Activated CD8-positive, alpha-beta memory T cell treated with anti-CD3 and anti-CD28 coated beads, Interleukin-2, amount 50 U/mL, for 48 hours (primary cell): ENCODE measurements at regions not wholly inside any gene's neighbourhood (a gene's known extent, or its start where the extent isn't known, plus 50 kb on each side); places are given as distances from the start of the nearest gene placed in this dataset.
"Not testable (repeated sequence)": the region's sequence is repeated elsewhere in the genome, so short reads cannot be mapped to it uniquely, and the experiment has no call there.

ENCODE experiments used
- DNase-seq: peaks from one replicate; pipeline ENCODE4 v3.0.0-alpha.2; 2020

- no peak for DNase-seq
Observed at GRCh38 chr3:153624310-153625030, 462.4 kb downstream of the RAP2B start.

- no peak for DNase-seq
Observed at GRCh38 chr3:153625506-153625905, 463.5 kb downstream of the RAP2B start.

GRCh38 chr3:153626158-153626557, 464.1 kb downstream of the RAP2B start:
- no peak for DNase-seq

DNA sequence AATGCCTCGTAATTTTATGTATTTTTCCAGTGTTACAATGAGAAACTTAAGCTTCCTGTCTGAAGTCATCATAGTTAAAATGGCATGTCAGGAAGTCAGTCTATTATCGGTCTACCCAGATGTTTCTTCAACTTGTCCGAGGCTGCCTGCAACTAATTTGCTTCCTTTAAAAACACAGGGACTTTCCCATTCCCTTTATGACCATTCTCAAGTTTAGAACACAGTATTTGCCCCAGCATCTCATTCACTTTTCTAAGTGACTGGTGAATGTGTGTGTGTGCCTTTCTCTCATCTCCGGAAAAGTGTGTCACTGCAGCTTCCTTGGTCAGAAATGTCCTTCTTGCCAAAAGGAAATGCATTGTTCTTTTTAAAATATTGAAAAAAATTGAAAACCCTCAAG, 466.6 kb downstream of the RAP2B start:
- DNase-seq: no peak

DNA sequence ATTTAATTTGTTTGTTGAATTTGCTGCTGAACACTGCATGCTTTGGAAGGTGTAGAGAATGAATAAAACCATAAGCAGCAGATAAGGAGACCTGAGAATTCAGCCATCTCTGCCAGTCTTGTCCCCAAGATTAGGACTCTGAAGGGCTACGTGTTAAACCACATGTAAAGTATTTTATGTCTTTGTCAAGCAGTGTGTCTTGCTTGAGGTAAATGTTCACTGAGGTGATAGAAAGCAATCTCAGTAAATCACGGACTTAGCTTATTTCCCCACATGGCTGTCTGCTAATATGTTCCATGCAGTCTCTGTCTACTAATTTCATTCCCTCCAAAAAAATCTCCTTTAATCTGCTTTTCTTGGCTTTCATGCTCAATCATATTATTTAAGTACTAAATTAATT, 467.1 kb downstream of the RAP2B start:
- DNase-seq: no peak

DNA sequence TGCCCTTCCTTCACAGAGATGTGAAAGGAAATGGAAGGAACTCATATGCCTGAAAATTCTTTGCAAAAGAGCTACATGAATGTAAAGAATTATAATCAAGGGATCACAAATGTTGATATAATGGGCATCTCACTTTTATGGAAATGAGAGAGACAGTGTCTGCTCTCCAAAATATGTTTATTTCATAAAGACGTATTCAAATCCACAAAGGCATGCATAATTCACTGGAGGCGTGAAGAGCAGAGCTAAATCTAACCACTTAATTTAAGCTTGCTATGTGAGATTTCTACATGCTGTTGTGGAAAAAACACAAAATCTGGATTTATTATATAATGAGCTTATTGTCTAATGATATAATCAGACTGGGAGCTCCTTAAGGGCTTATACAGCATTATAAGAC, 469.1 kb downstream of the RAP2B start:
- DNase-seq: no peak

GRCh38 chr3:153631664-153632063, 469.6 kb downstream of the RAP2B start:
- DNase-seq: no peak

DNA sequence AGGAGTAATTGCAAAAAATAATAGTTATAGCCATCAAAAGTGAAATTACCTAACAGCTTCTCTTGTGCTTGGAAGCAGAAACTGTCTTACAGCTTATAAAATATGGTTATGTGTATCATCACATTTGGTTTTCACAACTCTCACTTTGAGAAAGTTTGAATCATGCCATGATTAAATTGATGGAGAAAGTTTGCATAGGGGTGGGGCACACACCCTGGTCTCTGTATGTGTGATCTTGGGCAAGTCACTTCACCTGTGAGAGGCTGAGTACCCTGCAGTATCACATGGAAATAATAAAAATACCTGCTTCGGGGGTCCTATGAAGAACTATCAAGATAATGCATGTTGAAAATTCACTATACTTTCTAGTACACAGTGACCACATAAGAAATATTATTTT, 471.4 kb downstream of the RAP2B start:
- DNase-seq: no peak

GRCh38 chr3:153634683-153635082, 472.7 kb downstream of the RAP2B start:
- no peak for DNase-seq

DNA sequence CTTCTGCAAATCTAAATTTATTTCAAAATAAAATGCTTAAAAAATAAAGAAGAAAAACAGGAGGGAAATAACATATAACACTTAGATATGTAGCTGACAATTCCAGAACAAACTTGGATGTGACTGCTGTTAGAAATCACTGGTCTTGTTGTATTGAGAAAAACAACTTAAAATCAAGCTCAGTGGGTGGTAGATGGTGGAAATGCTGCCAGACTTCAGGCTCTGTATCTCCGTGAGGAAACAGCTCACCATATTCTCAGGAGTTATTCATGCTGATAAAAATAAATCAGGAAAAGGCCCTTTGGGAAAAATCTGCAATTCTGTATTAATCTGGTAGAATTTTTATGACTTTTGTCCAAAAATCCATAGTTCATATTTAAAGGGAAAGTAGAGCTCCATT, 477.6 kb downstream of the RAP2B start:
- DNase-seq: no peak

DNA sequence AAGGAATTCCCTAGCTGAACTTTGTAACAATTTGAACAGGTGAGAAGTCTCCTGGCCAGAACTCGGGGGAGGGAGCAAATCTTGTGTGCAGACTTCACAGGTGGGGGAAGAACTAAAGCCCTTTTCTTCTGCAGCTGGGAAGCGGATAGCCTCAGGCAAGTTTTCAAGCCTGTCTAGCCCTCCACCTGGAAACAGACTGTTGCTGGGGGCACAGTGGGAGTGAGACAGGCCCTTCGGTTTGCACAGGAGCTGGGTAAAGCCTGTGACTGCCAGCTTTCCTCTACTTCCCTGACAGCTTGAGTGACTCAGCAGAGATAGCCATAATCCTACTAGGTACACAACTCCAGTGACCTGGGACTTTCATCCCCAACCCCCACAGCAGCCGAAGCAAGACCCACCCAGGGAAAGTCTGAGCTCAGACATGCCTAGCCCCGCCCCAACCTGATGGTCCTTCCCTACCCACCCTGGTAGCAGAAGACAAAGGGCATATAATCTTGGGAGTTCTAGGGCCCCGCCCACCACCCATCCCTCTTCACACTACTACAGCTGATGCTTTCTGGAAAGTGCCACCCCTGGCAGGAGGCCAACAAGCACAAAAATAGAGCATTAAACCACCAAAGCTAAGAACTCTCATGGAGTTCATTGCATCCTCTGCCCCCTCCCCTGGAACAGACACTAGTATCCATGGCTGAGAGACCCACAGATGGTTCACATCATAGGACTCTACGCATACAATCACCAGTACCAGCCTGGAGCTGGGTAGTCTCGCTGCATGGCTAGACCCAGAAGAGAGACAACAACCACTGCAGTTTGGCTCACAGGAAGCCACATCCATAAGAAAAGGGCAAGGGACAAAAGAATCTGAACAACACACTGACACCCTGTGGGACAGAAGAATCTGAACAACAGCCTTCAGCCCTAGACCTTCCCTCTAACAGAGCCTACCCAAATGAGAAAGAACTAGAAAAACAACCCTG, 479.0 kb downstream of the RAP2B start:
- no peak for DNase-seq

- DNase-seq: not testable (repeated sequence)
Observed at GRCh38 chr3:153642576-153642975, 478.6 kb upstream of the ARHGEF26 start.

DNA sequence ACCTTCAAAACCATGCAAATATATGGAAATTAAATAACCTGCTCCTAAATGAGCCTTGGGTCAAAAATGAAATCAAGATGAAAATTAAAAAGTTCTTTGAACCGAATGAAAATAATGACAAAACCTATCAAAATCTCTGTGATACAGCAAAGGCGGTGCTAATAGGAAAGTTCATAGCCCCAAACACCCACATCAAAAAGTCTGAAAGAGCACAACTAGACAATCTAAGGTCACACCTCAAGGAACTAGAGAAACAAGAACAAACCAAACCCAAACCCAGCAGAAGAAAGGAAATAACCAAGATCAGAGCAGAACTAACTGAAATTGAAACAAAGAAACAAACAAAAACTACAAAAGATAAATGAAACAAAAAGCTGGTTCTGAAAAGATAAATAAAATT, 477.7 kb upstream of the ARHGEF26 start:
- DNase-seq: not testable (repeated sequence)

DNA sequence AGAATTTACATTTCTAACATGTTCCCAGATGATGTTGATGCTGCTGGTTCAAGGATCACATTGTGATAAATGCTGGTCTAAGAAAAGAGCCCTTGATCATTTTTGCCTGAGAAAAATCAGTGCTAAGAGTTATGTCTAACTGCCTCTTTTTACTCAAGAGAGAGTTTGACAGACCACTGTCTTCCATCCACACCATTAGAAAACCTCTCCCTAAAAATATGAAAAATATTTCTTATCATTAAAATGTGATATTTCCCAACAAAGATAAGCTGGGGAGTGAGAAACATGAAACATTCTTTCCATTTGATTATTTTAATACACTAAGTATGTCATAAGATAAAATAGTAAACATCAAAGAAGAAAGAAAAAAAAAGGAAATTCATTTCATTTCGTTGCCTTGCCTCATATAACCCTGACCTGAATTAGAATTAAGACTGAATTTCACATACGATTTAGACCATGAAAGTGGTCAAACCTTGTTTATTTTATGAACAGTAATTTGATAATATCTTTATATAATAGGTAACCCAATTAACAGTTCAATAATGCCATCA, 471.8 kb upstream of the ARHGEF26 start:
- DNase-seq: no peak

DNA sequence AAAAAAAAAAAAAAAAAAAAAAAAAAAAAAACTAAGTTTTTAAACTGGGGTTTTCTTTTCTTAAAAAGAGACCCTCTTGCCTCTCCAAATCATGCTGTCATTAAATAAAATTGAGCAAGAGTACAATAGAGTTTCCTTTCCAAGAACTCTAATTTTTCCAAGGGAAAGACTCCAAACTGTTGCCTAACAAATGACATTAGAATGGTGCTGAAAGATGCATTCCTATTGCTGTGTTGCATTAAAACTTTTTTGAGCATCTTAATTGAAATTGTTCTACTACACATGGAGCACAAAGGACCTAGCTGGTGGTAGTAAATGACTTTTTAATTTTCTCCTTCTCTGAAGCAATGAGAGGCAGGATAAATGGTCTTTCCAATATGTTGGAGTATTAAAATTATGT, 469.1 kb upstream of the ARHGEF26 start:
- no peak for DNase-seq

DNA sequence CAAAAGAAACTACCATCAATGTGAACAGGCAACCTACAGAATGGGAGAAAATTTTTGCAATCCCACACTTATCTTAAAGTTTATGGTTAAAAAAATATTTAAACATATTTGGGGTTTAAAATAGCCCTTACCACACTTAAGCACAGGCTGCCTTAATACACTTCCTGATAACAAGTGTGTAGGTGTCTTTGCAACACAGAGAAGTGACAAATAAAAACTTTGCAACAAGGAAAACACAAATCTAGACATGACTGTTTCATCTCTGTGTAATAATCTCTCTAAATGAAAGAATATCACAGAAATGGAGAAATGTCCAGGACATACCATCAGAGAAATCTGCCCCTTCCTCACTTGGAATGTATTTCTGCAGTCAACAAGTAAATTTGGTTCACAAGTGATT, 464.1 kb upstream of the ARHGEF26 start:
- no peak for DNase-seq

- no peak for DNase-seq
Observed at GRCh38 chr3:153657461-153657860, 463.7 kb upstream of the ARHGEF26 start.

- no peak for DNase-seq
Observed at GRCh38 chr3:153658136-153658535, 463.1 kb upstream of the ARHGEF26 start.

GRCh38 chr3:153666991-153667740, 454.0 kb upstream of the ARHGEF26 start:
- no peak for DNase-seq

DNA sequence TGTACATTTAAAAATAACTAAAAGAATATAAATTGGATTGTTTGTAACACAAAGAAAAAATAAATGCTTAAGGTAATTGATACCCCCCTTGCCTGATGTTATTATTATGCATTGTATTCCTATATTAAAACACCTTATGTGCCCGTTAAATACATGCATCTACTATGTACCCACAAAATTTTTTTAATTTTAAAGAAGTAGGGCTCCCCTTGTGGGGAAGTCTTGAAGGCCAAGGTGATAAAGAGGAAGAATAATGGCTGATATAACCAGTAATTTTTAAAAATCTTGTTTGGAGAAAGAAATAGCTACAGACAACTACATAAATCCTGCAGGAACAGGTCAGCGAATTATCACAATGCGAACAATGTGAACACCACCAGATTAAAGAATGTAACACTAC, 451.7 kb upstream of the ARHGEF26 start:
- no peak for DNase-seq

DNA sequence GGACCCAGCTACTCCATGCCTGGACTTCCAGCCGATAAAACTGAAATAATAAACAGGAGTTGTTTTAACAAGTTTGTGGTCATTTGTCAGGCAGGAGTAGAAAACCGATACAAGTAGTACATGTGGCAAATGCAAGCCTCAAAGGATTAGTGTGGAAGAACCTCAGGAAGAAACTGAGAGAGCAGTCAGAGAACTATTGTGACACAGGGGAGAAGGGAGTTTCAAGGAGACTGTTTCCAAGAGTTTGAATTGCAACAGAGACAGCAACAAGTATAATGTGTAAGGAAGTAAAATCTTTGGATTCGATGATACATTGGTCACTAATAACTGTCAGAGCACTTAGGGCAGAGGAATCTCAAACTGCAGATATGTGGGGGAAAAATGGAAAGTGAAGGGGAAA, 450.6 kb upstream of the ARHGEF26 start:
- no peak for DNase-seq

DNA sequence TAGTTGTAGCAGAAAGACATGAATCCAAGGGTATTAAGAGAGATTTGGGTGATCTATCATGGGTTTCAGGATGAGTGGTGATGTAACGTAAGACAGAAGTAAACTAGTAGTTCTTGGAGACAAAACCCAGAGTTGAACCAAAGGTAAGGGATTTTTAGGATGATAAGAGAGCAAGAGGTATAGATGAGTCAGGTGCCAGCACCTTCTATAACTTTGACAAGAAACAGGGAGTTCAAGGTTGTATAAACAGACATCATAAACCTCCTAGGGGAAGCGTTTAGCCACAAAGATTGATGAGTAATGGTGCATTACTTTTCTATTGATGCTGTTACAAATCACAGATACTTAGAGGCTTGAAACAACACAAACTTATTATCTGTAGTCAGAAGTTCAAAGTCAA, 447.3 kb upstream of the ARHGEF26 start:
- DNase-seq: no peak

DNA sequence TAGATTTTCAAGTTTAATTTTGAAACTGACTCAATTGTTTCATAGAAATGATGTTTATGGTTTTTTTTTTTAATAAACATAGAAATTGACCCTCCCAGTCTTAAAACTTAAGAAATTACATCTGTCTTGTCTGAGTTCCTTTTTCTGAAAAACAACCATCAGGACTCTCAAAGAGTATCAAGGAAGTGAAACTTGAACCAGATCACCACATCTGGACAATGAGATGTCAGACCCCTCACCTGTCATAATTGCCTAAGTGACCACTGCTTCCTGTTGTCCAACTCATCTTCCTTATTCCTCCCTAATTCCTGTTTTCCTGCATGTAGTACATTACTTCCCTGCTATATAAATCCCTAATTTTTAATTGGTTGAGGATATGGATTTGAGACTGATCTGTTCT, 441.5 kb upstream of the ARHGEF26 start:
- no peak for DNase-seq
